GM23338 (cell line): ENCODE measurements at regions not wholly inside any gene's neighbourhood (a gene's known extent, or its start where the extent isn't known, plus 50 kb on each side); places are given as distances from the start of the nearest gene placed in this dataset.

Experiments
- ATAC-seq: fragments of 200-7000 bp; cut with Tn5 transposase; 3 replicates; pipeline ENCODE4 v1.9.1; 2020
- DNase-seq: peaks from one replicate; pipeline ENCODE4 v3.0.0-alpha.2; 2015; ENCODE audit warnings: low spot score
- H2AFZ ChIP-seq: fragments of 200-600 bp; sonication (generic); 2 replicates; pipeline ENCODE4 v1.8.0; 2016; ENCODE audit warnings: antibody characterized with exemption, mild to moderate bottlenecking, moderate library complexity
- H3F3A ChIP-seq: fragments of 200-600 bp; sonication (generic); replicated peaks from 2 replicates; pipeline ENCODE4 v1.8.0; 2017; ENCODE audit warnings: antibody characterized with exemption, mixed run types, low read depth
- H3K27ac ChIP-seq: fragments of 200-600 bp; sonication (generic); 2 replicates; pipeline ENCODE4 v1.6.1; 2016; ENCODE audit warnings: low read depth
- H3K27me3 ChIP-seq: fragments of 200-600 bp; sonication (generic); 2 replicates; pipeline ENCODE4 v1.8.0; 2016; ENCODE audit warnings: mild to moderate bottlenecking, mixed run types, moderate library complexity; ENCODE audit not compliant: insufficient read depth
- H3K36me3 ChIP-seq: fragments of 200-600 bp; sonication (generic); 2 replicates; pipeline ENCODE4 v1.8.0; 2016; ENCODE audit warnings: mild to moderate bottlenecking; ENCODE audit not compliant: insufficient read depth
- H3K4me1 ChIP-seq: fragments of 200-600 bp; sonication (generic); 2 replicates; pipeline ENCODE4 v1.8.0; 2016; ENCODE audit warnings: mild to moderate bottlenecking, moderate library complexity; ENCODE audit not compliant: insufficient read depth
- H3K4me2 ChIP-seq: fragments of 200-600 bp; sonication (generic); 2 replicates; pipeline ENCODE4 v1.7.1; 2017; ENCODE audit warnings: mixed run types
- H3K4me3 ChIP-seq: fragments of 200-600 bp; sonication (generic); 2 replicates; pipeline ENCODE4 v1.6.1; 2016; ENCODE audit warnings: mixed run types
- H3K79me2 ChIP-seq: fragments of 200-600 bp; sonication (generic); replicated peaks from 2 replicates; pipeline ENCODE4 v1.8.0; 2017; ENCODE audit warnings: mild to moderate bottlenecking; ENCODE audit not compliant: insufficient read depth
- H3K9me2 ChIP-seq: fragments of 200-600 bp; sonication (generic); 2 replicates; pipeline ENCODE4 v1.8.0; 2017; ENCODE audit not compliant: insufficient read depth
- H4K20me1 ChIP-seq: fragments of 200-600 bp; sonication (generic); replicated peaks from 2 replicates; pipeline ENCODE4 v1.8.0; 2017; ENCODE audit warnings: mild to moderate bottlenecking; ENCODE audit not compliant: insufficient read depth
- H3K27ac Mint-ChIP-seq: 2 replicates; pipeline ENCODE4 v1.8.0; 2020; ENCODE audit warnings: inconsistent platforms, mild to moderate bottlenecking, moderate library complexity, mixed read lengths
- H3K27me3 Mint-ChIP-seq: 3 replicates; pipeline ENCODE4 v1.8.0; 2022; ENCODE audit warnings: low read depth, mild to moderate bottlenecking, moderate library complexity, mixed read lengths, inconsistent platforms; ENCODE audit not compliant: insufficient read depth, poor library complexity
- H3K36me3 Mint-ChIP-seq: 3 replicates; pipeline ENCODE4 v1.8.0; 2021; ENCODE audit warnings: low read depth, mild to moderate bottlenecking, inconsistent platforms, moderate library complexity, mixed read lengths
- H3K4me1 Mint-ChIP-seq: 3 replicates; pipeline ENCODE4 v1.8.0; 2020; ENCODE audit warnings: mild to moderate bottlenecking, inconsistent platforms, mixed read lengths
- H3K4me3 Mint-ChIP-seq: 3 replicates; pipeline ENCODE4 v1.8.0; 2021; ENCODE audit warnings: moderate library complexity, mild to moderate bottlenecking, inconsistent platforms, mixed read lengths
- H3K9me3 Mint-ChIP-seq: 3 replicates; pipeline ENCODE4 v1.8.0; 2020; ENCODE audit warnings: moderate library complexity, mild to moderate bottlenecking, inconsistent platforms, mixed read lengths
- CREB1 ChIP-seq: fragments of 250-450 bp; sonication (Bioruptor Pico); IDR thresholded peaks from 2 replicates; pipeline ENCODE4 v1.5.0; 2020; ENCODE audit warnings: low read depth, mild to moderate bottlenecking, moderate library complexity
- EZH2 ChIP-seq: fragments of 200-600 bp; sonication (generic); IDR thresholded peaks from one replicate; pipeline ENCODE4 v1.8.0; 2017; ENCODE audit warnings: antibody characterized with exemption, mild to moderate bottlenecking, low read depth; ENCODE audit not compliant: unreplicated experiment
- EZH2phosphoT487 ChIP-seq: fragments of 200-600 bp; sonication (generic); IDR thresholded peaks from one replicate; pipeline ENCODE4 v1.8.1; 2018; ENCODE audit warnings: antibody characterized with exemption; ENCODE audit not compliant: unreplicated experiment
- JUNB ChIP-seq: IDR thresholded peaks from one replicate; pipeline ENCODE4 v1.6.1; 2016; ENCODE audit warnings: antibody characterized with exemption; ENCODE audit not compliant: unreplicated experiment
- NANOG ChIP-seq: IDR thresholded peaks from 2 replicates; pipeline ENCODE4 v1.6.1; 2016; ENCODE audit warnings: antibody characterized with exemption, borderline replicate concordance
- POLR2AphosphoS5 ChIP-seq: IDR thresholded peaks from 2 replicates; pipeline ENCODE4 v1.6.1; 2016; ENCODE audit warnings: antibody characterized with exemption, low read depth
- STAT1 ChIP-seq: IDR thresholded peaks from one replicate; pipeline ENCODE4 v1.6.1; 2016; ENCODE audit warnings: antibody characterized with exemption; ENCODE audit not compliant: unreplicated experiment
- ZNF114 ChIP-seq: fragments of 250-450 bp; sonication (Bioruptor Pico); IDR thresholded peaks from 2 replicates; pipeline ENCODE4 v1.5.0; 2020; ENCODE audit warnings: mild to moderate bottlenecking, moderate library complexity
- ZNF331 ChIP-seq: fragments of 250-450 bp; sonication (Bioruptor Pico); IDR thresholded peaks from 2 replicates; pipeline ENCODE4 v1.5.0; 2020; ENCODE audit warnings: low read depth, mild to moderate bottlenecking, moderate library complexity
- TF ChIP-seq, protein P1 (sequence below): IDR thresholded peaks from 2 replicates; pipeline ENCODE4 v1.6.1; 2016; ENCODE audit warnings: antibody characterized with exemption
- TF ChIP-seq, protein P2 (sequence below): fragments of 250-450 bp; sonication (Bioruptor Pico); IDR thresholded peaks from 2 replicates; pipeline ENCODE4 v1.5.0; 2020; ENCODE audit warnings: mild to moderate bottlenecking, moderate library complexity
- TF ChIP-seq, protein P3 (sequence below), 2 experiments: fragments of 200-600 bp in 1 of 2; sonication (generic) in 1 of 2; conservative IDR thresholded peaks; 2 replicates each; pipeline versions ENCODE4 v1.5.1 to v1.6.1; 2016 to 2017; ENCODE audit warnings: antibody characterized with exemption in 2 of 2, low read depth in 2 of 2, mild to moderate bottlenecking in 2 of 2, moderate library complexity in 1 of 2
- TF ChIP-seq, protein P4 (sequence below): IDR thresholded peaks from one replicate; pipeline ENCODE4 v1.6.1; 2018; ENCODE audit warnings: antibody characterized with exemption; ENCODE audit not compliant: unreplicated experiment

DNA sequence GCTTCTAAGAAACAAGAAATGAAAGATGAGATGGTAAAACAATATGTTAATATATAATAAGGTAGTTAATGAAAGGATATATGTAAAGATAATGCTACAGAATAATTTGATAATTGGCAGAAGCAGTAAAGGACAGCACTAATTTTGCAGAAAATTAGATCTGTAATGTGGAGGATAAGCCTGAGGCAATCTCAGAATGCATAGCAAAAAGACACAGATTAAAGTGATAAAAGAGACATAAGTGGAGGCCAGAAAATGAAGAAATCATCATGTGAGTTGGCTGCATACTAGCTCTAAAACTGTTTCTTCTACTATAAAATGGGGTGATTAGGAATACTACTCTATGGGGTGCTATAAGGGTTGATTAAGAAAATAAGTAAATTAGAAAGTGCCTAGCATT is 225.9 kb downstream of the SEC61B start:
- no peak for DNase-seq
- ATAC-seq: no peak
- H3K36me3 Mint-ChIP-seq: no peaks in the 10 kb centered on the region
- Histone ChIP-seq H3K27ac (no peak overlapping the region), H3K36me3 (no peaks in the 10 kb centered on the region), H3K4me1 (no peaks in the 10 kb centered on the region), H4K20me1 (no peaks in the 10 kb centered on the region), H3K79me2 (no peaks in the 10 kb centered on the region), H3K27me3 (no peaks in the 10 kb centered on the region), H3F3A (no peaks in the 10 kb centered on the region), H3K4me2 (no peak overlapping the region), H3K4me3 (no peak overlapping the region), H2AFZ (no peak overlapping the region), H3K9me2 (no peaks in the 10 kb centered on the region)
- H3K27me3 Mint-ChIP-seq: peaks cover 3% of the 10 kb centered on the region
- H3K27ac Mint-ChIP-seq: no peak overlapping the region
- H3K9me3 Mint-ChIP-seq: no peaks in the 10 kb centered on the region
- no peak overlapping the region for H3K4me3 Mint-ChIP-seq
- no peaks in the 10 kb centered on the region for H3K4me1 Mint-ChIP-seq
- no peak for TF ChIP-seq NANOG
- TF ChIP-seq ZNF331: no peak
- no peak for TF ChIP-seq ZNF114 (CRISPR knock-in tag)
- TF ChIP-seq, protein P1, sequence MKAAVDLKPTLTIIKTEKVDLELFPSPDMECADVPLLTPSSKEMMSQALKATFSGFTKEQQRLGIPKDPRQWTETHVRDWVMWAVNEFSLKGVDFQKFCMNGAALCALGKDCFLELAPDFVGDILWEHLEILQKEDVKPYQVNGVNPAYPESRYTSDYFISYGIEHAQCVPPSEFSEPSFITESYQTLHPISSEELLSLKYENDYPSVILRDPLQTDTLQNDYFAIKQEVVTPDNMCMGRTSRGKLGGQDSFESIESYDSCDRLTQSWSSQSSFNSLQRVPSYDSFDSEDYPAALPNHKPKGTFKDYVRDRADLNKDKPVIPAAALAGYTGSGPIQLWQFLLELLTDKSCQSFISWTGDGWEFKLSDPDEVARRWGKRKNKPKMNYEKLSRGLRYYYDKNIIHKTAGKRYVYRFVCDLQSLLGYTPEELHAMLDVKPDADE: no peak
- TF ChIP-seq, protein P2, sequence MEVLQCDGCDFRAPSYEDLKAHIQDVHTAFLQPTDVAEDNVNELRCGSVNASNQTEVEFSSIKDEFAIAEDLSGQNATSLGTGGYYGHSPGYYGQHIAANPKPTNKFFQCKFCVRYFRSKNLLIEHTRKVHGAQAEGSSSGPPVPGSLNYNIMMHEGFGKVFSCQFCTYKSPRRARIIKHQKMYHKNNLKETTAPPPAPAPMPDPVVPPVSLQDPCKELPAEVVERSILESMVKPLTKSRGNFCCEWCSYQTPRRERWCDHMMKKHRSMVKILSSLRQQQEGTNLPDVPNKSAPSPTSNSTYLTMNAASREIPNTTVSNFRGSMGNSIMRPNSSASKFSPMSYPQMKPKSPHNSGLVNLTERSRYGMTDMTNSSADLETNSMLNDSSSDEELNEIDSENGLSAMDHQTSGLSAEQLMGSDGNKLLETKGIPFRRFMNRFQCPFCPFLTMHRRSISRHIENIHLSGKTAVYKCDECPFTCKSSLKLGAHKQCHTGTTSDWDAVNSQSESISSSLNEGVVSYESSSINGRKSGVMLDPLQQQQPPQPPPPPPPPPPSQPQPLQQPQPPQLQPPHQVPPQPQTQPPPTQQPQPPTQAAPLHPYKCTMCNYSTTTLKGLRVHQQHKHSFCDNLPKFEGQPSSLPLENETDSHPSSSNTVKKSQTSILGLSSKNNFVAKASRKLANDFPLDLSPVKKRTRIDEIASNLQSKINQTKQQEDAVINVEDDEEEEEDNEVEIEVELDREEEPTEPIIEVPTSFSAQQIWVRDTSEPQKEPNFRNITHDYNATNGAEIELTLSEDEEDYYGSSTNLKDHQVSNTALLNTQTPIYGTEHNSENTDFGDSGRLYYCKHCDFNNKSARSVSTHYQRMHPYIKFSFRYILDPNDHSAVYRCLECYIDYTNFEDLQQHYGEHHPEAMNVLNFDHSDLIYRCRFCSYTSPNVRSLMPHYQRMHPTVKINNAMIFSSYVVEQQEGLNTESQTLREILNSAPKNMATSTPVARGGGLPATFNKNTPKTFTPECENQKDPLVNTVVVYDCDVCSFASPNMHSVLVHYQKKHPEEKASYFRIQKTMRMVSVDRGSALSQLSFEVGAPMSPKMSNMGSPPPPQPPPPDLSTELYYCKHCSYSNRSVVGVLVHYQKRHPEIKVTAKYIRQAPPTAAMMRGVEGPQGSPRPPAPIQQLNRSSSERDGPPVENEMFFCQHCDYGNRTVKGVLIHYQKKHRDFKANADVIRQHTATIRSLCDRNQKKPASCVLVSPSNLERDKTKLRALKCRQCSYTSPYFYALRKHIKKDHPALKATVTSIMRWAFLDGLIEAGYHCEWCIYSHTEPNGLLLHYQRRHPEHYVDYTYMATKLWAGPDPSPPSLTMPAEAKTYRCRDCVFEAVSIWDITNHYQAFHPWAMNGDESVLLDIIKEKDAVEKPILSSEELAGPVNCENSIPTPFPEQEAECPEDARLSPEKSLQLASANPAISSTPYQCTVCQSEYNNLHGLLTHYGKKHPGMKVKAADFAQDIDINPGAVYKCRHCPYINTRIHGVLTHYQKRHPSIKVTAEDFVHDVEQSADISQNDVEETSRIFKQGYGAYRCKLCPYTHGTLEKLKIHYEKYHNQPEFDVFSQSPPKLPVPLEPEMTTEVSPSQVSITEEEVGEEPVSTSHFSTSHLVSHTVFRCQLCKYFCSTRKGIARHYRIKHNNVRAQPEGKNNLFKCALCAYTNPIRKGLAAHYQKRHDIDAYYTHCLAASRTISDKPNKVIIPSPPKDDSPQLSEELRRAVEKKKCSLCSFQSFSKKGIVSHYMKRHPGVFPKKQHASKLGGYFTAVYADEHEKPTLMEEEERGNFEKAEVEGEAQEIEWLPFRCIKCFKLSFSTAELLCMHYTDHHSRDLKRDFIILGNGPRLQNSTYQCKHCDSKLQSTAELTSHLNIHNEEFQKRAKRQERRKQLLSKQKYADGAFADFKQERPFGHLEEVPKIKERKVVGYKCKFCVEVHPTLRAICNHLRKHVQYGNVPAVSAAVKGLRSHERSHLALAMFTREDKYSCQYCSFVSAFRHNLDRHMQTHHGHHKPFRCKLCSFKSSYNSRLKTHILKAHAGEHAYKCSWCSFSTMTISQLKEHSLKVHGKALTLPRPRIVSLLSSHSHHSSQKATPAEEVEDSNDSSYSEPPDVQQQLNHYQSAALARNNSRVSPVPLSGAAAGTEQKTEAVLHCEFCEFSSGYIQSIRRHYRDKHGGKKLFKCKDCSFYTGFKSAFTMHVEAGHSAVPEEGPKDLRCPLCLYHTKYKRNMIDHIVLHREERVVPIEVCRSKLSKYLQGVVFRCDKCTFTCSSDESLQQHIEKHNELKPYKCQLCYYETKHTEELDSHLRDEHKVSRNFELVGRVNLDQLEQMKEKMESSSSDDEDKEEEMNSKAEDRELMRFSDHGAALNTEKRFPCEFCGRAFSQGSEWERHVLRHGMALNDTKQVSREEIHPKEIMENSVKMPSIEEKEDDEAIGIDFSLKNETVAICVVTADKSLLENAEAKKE (CRISPR knock-in tag): no peak
- TF ChIP-seq STAT1: no peak
- no peak for TF ChIP-seq POLR2AphosphoS5
- TF ChIP-seq, protein P3, sequence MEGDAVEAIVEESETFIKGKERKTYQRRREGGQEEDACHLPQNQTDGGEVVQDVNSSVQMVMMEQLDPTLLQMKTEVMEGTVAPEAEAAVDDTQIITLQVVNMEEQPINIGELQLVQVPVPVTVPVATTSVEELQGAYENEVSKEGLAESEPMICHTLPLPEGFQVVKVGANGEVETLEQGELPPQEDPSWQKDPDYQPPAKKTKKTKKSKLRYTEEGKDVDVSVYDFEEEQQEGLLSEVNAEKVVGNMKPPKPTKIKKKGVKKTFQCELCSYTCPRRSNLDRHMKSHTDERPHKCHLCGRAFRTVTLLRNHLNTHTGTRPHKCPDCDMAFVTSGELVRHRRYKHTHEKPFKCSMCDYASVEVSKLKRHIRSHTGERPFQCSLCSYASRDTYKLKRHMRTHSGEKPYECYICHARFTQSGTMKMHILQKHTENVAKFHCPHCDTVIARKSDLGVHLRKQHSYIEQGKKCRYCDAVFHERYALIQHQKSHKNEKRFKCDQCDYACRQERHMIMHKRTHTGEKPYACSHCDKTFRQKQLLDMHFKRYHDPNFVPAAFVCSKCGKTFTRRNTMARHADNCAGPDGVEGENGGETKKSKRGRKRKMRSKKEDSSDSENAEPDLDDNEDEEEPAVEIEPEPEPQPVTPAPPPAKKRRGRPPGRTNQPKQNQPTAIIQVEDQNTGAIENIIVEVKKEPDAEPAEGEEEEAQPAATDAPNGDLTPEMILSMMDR (conservative IDR thresholded peaks at IDR 0.05; ENCODE audit: low read depth in 2 of 2): no peak
- no peak for TF ChIP-seq JUNB
- TF ChIP-seq, protein P4, sequence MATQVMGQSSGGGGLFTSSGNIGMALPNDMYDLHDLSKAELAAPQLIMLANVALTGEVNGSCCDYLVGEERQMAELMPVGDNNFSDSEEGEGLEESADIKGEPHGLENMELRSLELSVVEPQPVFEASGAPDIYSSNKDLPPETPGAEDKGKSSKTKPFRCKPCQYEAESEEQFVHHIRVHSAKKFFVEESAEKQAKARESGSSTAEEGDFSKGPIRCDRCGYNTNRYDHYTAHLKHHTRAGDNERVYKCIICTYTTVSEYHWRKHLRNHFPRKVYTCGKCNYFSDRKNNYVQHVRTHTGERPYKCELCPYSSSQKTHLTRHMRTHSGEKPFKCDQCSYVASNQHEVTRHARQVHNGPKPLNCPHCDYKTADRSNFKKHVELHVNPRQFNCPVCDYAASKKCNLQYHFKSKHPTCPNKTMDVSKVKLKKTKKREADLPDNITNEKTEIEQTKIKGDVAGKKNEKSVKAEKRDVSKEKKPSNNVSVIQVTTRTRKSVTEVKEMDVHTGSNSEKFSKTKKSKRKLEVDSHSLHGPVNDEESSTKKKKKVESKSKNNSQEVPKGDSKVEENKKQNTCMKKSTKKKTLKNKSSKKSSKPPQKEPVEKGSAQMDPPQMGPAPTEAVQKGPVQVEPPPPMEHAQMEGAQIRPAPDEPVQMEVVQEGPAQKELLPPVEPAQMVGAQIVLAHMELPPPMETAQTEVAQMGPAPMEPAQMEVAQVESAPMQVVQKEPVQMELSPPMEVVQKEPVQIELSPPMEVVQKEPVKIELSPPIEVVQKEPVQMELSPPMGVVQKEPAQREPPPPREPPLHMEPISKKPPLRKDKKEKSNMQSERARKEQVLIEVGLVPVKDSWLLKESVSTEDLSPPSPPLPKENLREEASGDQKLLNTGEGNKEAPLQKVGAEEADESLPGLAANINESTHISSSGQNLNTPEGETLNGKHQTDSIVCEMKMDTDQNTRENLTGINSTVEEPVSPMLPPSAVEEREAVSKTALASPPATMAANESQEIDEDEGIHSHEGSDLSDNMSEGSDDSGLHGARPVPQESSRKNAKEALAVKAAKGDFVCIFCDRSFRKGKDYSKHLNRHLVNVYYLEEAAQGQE: no peak
- no peak for TF ChIP-seq CREB1 (CRISPR knock-in tag)
- TF ChIP-seq EZH2: no peak
- TF ChIP-seq EZH2phosphoT487: no peak
